ENCODE measurements at regions not wholly inside any gene's neighbourhood (a gene's known extent, or its start where the extent isn't known, plus 50 kb on each side); places are given as distances from the start of the nearest gene placed in this dataset.
"Not testable (repeated sequence)": the region's sequence is repeated elsewhere in the genome, so short reads cannot be mapped to it uniquely, and the experiment has no call there.

DNA sequence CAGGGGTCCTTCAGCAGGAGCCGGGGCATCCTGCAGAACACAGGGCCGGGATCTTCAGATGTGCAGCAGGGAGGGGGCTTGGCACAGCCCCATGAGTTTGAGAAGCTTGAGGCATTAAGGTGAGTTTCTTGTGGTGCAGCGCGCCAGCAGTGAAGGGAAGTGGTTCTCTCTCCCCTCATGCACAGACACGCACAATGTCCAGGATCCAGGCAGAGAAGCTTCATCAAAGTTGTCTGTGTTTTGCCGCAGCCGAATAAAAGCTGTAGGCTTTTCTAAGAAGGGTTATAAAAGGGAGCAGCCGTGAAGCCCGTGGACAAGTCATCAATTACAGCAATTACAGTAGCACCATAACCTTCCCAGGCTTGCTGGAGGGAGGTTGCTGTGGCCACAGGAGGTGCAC is 491.0 kb upstream of the CDH4 start:
- no peak for DNase-seq

DNA sequence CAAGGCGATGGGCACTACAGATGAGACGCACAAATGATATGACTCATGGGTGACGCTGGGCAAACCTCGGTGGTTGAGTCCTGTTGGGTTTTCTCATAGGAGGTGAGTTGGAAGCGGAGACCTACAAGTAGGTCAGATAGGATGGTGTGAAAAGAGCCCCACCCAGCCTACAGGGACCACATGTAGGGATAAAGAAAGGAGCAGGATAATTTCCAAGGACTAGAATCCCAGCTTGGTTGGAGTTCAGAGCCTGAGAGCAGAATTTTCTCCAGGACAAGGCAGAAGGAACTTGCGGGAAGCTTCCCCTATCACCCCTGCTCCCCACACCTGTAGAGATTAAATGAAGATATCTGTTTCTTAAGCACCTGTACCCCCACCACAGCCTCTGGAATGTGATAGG is 489.7 kb upstream of the CDH4 start:
- DNase-seq, result no peak

DNA sequence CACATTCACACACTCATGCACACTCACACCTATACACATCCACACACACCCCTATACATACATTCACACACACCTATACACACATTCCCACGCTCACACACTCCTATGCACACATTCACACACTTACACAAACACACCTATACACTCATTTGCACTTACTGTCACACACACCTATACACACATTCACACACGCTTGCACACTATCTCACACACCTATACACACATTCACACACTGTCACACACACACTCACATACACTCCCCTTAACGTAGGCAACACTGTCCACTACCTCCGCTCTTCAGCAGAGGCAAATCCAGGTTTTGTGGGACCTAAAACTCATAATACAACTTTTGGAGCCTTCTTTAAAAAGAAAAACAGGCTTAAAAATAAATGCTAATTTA is 487.7 kb upstream of the CDH4 start:
- no peak for DNase-seq

DNA sequence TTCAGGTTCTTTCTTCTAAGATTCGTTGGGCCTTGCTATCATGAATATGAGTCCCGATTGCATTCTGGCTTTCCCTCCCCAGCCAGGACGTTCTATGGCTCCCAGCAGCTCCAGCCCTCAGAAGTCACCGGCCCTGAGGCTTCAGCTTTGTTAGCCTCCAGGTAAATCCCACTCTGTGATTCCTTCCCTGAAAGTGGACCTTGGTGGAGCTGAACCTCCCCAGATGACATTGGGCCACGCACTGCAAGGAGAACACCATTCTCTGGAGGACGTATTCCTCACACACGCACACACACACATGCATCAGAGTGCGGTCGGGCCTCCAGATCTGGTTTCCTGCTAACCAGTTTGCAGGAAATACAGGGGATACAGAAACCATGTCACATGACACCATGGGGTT is 487.3 kb upstream of the CDH4 start:
- no peak for DNase-seq

DNA sequence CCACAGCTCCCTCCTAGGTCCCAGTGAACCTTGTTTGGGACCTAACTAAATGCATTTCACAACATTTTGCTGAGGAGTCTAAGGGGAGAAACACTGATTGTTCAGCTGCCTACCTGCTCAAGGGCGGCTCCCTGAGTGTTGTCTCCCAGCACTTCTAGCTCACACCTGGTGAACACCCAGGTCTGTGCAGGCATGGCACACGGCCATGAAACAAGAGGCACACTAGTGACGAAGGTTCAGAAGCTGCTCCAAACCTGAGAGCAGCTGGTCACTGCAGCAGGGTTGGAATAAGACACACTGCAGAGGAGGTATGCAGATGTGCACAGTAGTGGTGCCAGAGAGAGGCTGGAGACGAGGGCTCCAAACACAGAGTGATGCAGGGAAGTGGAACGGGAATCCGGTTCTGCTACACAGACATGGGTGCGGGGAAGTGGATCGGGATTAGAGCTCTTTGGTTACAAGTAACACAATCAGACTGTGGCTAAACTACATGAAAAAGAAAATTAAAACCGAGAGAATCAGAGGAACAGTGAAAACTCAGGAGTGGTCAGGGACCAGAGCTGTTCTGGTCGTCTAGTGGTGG is 486.1 kb upstream of the CDH4 start:
- no peak for DNase-seq

DNA sequence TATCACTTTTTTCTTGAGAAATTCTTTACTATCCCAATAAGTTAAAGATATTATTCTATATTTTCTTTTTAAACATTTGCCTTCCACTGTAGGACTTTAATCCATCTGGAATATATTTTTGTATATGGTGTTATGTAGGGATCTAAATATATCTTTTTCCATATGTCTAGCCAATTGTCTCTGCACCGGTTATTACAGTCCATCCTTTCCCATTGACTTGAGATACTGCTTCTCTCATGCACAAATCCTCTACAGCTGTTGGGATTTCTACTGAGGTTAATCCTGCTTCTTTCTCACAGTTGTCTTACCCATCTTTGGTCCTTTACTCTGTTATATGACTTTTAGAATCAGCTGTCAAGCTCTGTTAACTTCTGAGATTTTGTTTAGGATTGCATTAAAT is 483.8 kb upstream of the CDH4 start:
- no peak for DNase-seq

DNA sequence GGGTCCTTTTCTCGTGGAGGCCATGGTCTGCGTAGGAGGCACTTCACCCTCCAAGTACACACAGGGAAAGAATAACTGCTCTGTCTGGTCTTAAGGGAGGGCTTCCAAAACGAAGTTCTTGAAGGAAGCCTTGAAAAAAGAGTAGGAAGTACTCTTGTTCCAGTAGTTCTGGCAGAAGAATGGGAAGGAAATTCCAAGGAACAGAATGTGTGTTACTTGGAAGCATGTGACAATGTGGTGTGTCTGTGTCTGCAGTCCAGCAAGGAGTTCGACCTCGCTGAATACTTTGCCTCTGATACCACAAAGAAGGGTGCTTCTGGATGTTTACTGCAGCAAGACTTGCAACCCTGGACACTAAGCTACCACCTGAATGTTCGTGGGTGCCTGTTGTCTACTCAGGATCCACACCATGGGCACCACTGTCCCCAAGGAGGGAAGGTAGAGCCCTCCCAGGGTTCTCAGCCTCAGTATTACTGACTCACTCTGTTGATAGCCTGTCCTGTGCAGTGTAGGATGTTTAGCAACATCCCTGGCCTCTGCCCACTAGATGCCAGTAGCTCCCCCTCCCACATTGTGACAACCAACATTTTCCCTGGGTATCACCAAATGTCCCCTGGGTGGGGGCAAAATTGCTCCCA is 471.6 kb upstream of the CDH4 start:
- DNase-seq, result no peak

DNA sequence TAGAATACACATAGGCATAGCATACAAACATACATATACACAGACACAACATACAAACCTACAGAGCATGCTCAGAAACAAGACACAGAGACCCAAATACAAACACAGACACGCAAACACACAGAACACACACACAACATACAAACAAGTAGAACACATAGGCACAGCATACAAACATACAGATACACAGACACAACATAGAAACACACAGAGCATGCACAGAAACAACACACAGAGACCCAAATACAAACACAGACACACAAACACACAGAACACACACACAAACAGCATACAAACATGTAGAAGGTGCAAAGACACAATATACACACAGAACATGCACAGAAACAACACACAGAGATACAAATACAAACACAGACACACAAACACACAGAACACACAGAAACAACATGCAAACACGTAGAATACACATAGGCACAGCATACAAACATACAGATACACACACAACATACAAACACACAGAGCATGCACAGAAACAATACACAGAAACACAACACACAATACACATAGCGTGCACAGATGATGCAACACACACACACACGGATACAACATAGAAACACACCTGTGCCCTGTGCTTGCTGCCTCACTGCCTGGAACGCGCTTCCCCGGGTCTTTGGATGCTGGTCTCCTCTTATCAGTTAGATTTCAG is 469.0 kb upstream of the CDH4 start:
- no peak for DNase-seq

DNA sequence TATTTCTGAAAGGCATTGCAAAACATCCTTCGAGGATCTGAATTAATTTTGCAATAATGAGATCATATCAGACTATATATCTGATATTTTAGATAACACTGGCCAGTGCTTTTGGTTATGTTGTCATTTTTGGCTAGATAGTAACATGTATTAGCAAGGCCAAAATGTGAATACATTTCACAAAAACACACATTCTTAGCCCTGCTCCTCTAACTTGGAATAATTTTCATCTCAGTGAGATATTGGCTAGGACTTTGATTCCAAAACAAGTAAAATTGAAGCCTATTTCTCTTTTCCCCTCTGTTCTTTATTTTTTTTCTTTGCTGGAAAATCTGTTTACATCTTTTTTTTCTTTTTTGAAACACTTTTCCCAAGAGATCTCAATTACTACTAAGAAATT is 466.8 kb upstream of the CDH4 start:
- no peak for DNase-seq

DNA sequence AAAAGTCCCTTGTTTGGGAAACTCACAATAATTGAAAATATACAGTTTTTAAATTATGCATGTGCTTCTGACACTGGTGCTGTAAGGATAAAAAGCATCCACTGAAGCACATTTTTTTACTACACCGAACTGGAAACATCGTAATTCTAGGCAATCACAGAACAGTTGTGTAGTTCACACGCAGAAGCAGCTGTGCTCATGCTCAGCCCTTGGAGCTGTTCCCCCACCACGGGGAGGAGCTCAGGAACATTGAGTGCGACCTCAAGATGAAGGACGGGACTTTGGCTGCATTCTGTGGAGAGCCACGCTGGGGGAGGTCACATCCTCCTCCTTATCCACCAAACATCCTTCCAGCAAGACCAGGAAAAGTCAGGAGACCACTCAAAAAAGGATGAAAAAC is 466.3 kb upstream of the CDH4 start:
- no peak for DNase-seq

DNA sequence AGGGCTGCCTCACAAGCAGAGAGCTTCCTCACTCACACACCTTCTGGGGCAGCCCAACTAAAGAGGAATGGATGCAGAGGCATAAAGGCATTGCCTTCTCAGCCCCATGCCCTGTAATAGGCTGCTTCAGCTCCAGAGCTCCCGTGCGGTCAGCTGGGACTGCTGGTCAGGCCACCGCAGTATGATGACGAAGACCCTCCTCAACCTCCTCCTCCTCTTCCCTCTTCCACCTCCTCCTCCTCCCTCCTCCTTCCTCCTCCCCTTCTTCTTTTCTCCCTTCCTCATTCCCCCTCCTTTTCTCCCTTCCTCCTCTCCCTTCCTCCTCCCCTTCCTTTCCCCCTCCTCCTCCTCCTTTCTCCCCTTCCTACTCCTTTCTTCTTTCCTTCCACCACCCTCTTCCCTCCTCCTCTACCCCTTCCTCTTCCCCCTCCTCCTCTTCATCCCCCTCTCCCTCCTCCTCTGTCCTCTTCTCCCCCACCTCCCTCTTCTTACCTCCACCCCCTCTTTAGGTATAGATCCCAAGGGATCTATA is 465.3 kb upstream of the CDH4 start:
- DNase-seq, result no peak

DNA sequence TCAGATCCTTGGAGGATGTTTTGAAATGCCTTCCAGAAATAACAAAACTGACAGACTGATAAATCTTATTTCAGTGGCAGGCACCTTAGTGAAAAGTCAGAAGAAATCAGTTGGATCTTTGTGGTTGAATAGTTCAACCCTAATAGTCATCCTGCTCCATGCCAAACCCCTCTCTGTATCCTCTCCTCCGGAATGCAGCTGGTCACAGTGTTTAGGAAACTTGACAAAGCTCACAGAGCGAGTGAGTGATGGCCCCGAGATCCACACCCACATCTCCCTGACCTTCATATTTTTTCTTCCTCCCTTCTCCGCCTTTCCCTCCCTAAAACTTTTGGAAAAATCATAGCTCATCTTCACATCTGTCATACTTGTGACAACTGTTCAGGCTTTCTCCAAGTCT is 464.8 kb upstream of the CDH4 start:
- DNase-seq, result no peak

DNA sequence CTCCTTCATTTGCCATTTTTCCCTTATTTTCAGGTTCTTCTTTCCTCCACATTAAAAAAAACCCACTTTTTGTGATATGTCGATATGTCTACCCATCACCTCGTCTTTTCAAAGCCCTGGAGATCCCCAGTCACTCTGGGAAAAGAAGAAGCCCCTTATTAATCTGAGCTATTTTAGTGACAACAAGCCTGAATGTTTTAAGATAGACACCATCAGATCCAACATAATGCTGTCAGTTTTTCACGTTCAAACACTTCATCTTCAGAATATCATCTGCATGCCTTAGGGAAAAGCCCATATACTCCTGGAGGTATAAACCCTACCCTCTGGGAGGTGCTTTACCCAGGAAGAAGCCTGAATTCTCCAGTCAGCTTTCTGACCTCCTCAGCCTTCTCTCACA is 464.0 kb upstream of the CDH4 start:
- no peak for DNase-seq

DNA sequence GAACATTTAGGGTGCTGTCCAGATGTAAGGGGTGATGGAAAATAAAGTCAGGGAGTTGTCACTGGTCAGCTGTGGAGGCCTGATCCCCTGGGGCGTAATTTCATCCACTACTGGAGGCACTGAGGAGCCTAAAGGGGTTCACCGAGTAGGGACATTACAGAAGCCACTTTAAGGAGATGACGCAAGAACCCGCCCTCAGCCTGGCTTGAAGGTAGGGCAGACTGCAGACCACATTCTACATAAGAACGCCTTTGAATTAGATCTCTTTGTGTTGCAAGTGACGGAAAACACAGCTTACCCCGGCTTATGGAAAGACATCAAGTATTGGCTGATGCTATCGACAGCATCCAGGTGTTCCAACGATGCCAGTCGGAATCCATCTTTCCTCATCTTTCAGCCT is 462.7 kb upstream of the CDH4 start:
- DNase-seq, result no peak

DNA sequence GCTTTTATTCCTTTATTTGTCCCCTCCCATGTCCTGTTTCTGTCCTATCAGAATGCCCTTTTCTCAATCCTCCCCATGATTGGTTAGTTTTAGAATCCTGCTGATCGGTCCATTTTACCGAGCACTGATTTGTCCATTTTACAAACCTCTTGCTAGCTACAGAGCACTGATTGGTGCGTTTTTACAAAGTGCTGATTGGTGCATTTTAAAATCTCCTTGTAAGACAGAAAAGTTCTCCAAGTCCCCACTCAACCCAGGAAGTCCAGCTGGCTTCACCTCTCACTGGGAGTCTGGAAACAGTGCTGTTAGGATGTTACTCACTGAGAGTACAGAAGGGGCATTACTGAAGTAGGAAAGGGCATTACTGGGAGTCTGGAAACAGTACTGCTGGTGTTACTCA is 461.7 kb upstream of the CDH4 start:
- not testable (repeated sequence) for DNase-seq

DNA sequence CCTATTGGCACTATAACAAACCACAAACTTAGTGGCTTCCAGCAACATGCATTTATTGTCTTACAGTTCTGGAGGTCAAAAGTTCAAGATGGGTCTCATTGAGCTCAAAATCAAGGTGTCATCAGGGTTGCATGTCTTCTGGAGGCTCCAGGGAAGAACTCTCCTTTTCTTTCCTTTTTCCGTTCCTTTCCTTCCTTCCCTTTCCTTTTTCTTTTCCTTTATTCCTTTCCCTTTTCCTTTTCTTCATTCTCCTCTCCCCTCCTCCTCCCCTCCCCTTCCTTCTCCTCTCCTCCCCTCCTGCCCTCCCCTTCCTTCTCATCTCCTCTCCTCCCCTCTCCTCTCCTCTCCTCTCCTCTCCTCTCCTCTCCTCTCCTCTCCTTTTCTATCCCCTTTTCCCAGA is 460.2 kb upstream of the CDH4 start:
- no peak for DNase-seq

DNA sequence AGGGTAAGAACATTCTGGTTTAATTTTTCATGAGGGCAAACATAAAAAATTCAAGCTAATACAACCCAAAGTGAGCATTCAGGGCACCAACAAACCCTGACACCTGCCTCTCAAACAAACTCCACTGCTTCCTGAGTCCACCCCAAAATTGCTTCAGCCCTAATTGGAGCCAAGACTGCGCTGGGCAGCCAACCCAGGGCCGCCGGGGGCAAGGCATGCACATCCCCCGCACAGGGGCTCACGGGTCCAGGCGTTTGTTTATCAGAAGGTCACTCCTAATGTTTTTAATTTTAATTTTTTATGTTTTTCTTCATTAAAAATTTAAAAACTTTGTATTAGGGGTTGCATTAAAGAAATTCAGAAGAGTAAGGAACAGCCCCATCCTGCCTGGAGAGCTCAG is 459.1 kb upstream of the CDH4 start:
- DNase-seq, result no peak

DNA sequence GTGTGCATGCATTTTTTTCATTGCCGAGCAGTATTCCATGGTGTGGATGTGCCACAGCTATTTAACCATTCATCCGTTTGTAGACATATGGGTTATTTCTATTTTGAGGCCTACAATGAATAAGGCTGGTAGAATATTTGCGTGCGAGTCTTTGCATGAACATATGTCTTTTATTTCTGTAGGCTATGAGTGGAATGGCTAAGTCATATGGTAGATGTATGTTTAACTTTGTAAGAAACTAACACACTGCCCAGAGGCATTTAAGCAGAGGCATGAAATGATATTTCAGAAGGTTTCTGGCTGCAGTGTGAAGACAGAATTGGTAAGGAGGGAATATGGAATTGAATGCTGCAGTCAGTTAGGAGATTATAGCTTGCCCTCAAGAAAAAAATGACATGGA is 457.4 kb upstream of the CDH4 start:
- no peak for DNase-seq

DNA sequence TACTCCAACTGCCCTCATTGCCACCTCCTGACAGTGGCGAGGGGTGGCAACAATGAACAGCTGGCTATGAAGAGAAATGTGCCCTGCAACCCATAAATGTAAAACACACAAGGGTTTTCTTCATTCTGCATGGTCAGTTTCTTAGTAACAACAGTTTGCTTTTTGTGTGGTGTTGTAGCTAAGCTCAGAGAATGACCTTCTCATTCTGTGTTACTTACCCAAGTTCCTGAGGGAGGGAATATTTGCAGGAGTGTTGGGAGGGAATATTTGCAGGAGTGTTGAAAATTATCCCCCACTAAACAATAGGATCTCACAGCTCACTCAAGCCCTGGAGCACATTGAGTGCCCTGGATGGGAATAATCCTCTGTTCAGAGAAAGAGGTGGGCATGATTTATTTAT is 456.4 kb upstream of the CDH4 start:
- no peak for DNase-seq

DNA sequence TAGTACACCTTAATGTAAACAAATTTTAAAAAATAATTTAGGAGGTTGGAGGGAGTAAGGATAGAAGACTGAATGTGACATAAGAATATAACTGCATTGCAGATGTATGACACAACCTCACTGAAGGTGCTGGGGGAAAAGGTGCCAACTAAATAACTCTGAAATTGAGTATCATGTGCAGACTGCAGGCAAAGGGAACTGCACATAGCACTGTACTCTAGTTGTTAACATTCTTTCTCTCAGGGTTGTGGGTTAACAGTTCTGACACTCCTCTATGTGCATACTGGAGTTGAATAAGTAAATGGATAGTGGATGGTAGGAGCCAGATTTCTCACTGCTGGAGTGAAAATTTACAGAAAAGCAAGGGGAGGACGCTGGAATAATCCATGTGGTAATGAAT is 451.9 kb upstream of the CDH4 start:
- DNase-seq, result no peak

DNA sequence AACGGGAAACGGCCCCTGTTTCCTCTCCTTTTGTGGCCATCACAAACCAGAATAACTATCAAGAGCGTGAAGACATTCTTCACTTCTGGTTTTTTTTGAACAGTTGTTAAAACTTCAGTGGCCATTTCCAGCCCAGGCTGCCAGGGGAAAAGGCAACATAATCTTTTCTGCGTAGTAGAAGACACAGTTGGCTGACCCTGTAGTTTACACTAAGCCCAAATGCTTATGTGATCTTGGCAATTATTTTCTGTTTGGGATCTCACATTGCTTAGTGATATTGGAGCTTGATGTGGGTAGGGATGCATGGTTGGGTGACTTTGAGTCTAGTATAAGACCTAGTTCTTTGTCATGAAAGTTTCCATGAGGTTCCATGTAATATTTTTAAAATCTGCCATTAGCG is 449.4 kb upstream of the CDH4 start:
- DNase-seq, result no peak

DNA sequence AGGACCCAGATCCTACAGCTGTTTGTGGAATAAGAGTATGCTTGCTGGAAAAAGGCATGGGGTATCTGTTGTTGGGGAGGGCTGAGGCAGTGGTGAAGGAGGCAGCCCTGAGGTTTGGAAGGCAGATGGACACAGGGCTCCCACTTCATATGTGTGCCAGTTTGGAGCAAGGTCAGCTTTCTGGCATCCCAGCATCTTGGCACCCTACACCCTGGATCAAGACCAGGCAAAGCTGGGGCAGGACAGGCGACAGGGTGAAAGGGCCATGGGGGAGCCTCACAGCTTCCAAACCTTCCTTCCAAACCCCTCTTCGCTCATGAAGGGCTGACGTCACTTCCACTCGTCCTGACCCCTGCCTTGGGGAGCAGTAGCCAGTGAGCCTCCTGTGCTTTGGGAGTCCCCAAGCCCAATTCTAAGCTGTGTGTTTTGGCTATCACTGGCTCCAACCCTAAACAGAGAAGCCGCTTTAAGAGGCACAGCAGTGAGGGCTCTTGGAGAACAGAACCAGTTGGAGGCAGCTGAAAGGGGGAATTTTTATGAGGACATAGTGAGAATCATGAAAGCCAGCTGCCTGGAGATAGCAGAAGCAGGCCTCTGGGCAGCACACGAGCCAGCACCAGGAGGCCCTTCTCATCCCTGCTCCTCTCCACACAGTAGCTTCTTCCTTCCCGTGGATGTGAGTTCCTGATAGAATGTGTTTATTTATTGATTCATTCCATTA is 448.6 kb upstream of the CDH4 start:
- no peak for DNase-seq

DNA sequence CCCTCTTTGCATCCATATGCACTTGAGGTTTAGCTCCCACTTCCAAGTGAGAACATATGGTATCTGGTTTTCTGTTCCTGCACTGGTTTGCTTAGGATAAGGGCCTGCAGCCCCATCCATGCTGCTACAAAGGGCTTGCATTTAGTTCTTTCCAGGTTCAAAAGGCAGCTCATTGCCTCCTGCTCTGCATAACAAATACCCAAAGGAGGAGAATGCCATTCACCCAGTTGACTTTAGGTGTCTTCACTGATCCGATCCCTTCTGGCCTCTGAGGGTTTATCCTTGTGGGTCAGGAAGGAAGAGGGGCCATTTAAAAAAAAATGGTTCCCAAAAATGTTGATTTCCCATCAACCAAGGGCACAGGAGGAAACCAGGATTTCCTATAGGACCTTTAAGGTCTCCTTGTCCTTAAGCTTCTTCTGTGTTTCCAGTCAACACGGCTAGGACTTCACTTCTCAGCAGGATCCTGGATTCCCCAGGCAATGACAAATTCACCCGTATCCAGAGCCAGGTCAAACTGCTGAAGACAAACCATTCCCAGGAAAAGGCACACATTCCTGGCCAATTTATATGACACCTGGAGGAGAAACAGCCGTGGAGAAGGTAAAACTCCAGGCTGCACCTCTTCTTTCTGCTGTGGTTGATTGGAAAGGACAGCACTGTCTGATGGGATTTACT is 447.7 kb upstream of the CDH4 start:
- DNase-seq, result no peak

Data from left kidney (tissue), 1 donor.